22Rv1 (cell line): ENCODE measurements at regions not wholly inside any gene's neighbourhood (a gene's known extent, or its start where the extent isn't known, plus 50 kb on each side); places are given as distances from the start of the nearest gene placed in this dataset.

ENCODE experiments used
- H3K27ac ChIP-seq: fragments of 450-650 bp; 2 replicates; pipeline ENCODE4 v1.5.1; 2017
- CTCF ChIP-seq: fragments of 450-650 bp; IDR thresholded peaks from 2 replicates; pipeline ENCODE4 v1.5.1; 2017; ENCODE audit warnings: mild to moderate bottlenecking
- ZFX ChIP-seq: fragments of 450-650 bp; IDR thresholded peaks from 2 replicates; pipeline ENCODE4 v1.6.1; 2017; ENCODE audit warnings: antibody characterized with exemption, borderline replicate concordance

GRCh38 chr16:79409978-79410377 lies 190.6 kb downstream of the MAF start:
- TF ChIP-seq CTCF (no peak), ZFX (no peak)
- no peak overlapping the region for H3K27ac ChIP-seq

- TF ChIP-seq ZFX = no peak
- no peak for TF ChIP-seq CTCF
- no peak overlapping the region for H3K27ac ChIP-seq
Measured at GRCh38 chr16:79408355-79408754, 192.2 kb downstream of the MAF start.

GRCh38 chr16:79407461-79408135 lies 192.9 kb downstream of the MAF start:
- no peak overlapping the region for H3K27ac ChIP-seq
- no peak for TF ChIP-seq ZFX
- TF ChIP-seq CTCF = no peak

- TF ChIP-seq ZFX = no peak
- no peak for TF ChIP-seq CTCF
- H3K27ac ChIP-seq = no peak overlapping the region
Measured at GRCh38 chr16:79407005-79407404, 193.5 kb downstream of the MAF start.

- no peak overlapping the region for H3K27ac ChIP-seq
- TF ChIP-seq ZFX (no peak), CTCF (no peak)
Measured at GRCh38 chr16:79404571-79404970, 196.0 kb downstream of the MAF start.

GRCh38 chr16:79403534-79403933 lies 197.0 kb downstream of the MAF start:
- TF ChIP-seq ZFX (no peak), CTCF (no peak)
- no peak overlapping the region for H3K27ac ChIP-seq

- H3K27ac ChIP-seq = no peak overlapping the region
- no peak for TF ChIP-seq ZFX
- no peak for TF ChIP-seq CTCF
Measured at GRCh38 chr16:79402920-79403319, 197.6 kb downstream of the MAF start.
